Smooth muscle cell (in vitro differentiated cells): ENCODE measurements at regions not wholly inside any gene's neighbourhood (a gene's known extent, or its start where the extent isn't known, plus 50 kb on each side); places are given as distances from the start of the nearest gene placed in this dataset.

Experiments
- DNase-seq: peaks from one replicate; lab custom pipeline; 2025; ENCODE audit not compliant: unreplicated experiment; lab: John Stamatoyannopoulos, UW
- H2AFZ ChIP-seq: fragments of 200-600 bp; sonication (generic); 2 replicates; pipeline ENCODE4 v1.6.0; 2016; ENCODE audit warnings: antibody characterized with exemption, low read depth, mild to moderate bottlenecking
- H3F3A ChIP-seq: fragments of 200-600 bp; sonication (generic); 2 replicates; pipeline ENCODE4 v1.6.0; 2017; ENCODE audit warnings: antibody characterized with exemption, low read depth
- H3K27ac ChIP-seq: fragments of 200-600 bp; sonication (generic); 2 replicates; pipeline ENCODE4 v1.5.1; 2016; ENCODE audit warnings: low read depth, mild to moderate bottlenecking
- H3K27me3 ChIP-seq: fragments of 200-600 bp; sonication (generic); 2 replicates; pipeline ENCODE4 v1.6.1; 2016; ENCODE audit warnings: low read depth, mild to moderate bottlenecking
- H3K36me3 ChIP-seq: fragments of 200-600 bp; sonication (generic); 2 replicates; pipeline ENCODE4 v1.5.1; 2016; ENCODE audit warnings: low read depth
- H3K4me1 ChIP-seq: fragments of 200-600 bp; sonication (generic); 2 replicates; pipeline ENCODE4 v1.5.1; 2016; ENCODE audit warnings: low read depth
- H3K4me2 ChIP-seq: fragments of 200-600 bp; sonication (generic); 2 replicates; pipeline ENCODE4 v1.6.0; 2016; ENCODE audit warnings: mild to moderate bottlenecking
- H3K4me3 ChIP-seq: fragments of 200-600 bp; sonication (generic); 2 replicates; pipeline ENCODE4 v1.5.1; 2016; ENCODE audit warnings: mild to moderate bottlenecking
- H3K79me2 ChIP-seq: fragments of 200-600 bp; sonication (generic); 2 replicates; pipeline ENCODE4 v1.6.0; 2016; ENCODE audit warnings: low read depth, mild to moderate bottlenecking
- H3K9ac ChIP-seq: fragments of 200-600 bp; sonication (generic); 2 replicates; pipeline ENCODE4 v1.6.0; 2016; ENCODE audit warnings: low read depth
- H3K9me3 ChIP-seq: fragments of 200-600 bp; sonication (generic); replicated peaks from 2 replicates; pipeline ENCODE4 v1.5.1; 2016; ENCODE audit warnings: low read depth
- H4K20me1 ChIP-seq: fragments of 200-600 bp; sonication (generic); 2 replicates; pipeline ENCODE4 v1.6.0; 2016; ENCODE audit warnings: low read depth
- CTCF ChIP-seq: fragments of 200-600 bp; sonication (generic); IDR thresholded peaks from 2 replicates; pipeline ENCODE4 v1.5.1; 2017; ENCODE audit warnings: borderline replicate concordance, mild to moderate bottlenecking, antibody characterized with exemption; ENCODE audit not compliant: insufficient read depth, poor library complexity, severe bottlenecking
- WGBS: methylation state at CpG from one replicate; pipeline ENCODE4 v1.1.7; 2016; ENCODE audit warnings: low lambda C conversion rate; 5-methylcytosine and 5-hydroxymethylcytosine counted together

DNA sequence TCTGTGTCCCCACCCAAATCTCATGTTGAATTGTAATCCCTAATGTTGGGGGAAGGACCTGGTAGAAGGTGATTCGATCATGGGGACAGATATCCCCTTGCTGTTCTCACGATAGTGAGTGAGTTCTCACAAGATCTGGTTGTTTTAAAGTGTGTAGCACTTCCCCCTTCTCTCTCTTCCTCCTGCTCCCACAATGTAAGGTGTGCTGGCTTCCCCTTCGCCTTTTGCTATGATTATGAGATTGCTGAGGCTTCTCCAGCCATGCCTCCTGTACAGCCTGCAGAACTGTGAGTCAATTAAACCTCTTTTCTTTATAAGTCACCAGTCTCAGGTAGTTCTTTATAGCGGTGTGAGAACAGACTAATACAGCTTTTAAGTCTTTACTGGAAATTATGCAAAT lies 193.3 kb upstream of the RBBP8 start:
- no peak for TF ChIP-seq CTCF
- Histone ChIP-seq H4K20me1 (no peaks in the 10 kb centered on the region), H3F3A (no peaks in the 10 kb centered on the region), H3K4me1 (no peaks in the 10 kb centered on the region), H3K27me3 (no peaks in the 10 kb centered on the region), H3K9me3 (no peaks in the 10 kb centered on the region), H3K4me3 (no peak overlapping the region), H3K4me2 (no peak overlapping the region), H3K27ac (no peak overlapping the region), H3K79me2 (no peaks in the 10 kb centered on the region), H2AFZ (no peak overlapping the region), H3K36me3 (no peaks in the 10 kb centered on the region), H3K9ac (no peak overlapping the region)
- no peak for DNase-seq
- 78% methylated on average over 4 of the region's 4 CpGs for WGBS

DNA sequence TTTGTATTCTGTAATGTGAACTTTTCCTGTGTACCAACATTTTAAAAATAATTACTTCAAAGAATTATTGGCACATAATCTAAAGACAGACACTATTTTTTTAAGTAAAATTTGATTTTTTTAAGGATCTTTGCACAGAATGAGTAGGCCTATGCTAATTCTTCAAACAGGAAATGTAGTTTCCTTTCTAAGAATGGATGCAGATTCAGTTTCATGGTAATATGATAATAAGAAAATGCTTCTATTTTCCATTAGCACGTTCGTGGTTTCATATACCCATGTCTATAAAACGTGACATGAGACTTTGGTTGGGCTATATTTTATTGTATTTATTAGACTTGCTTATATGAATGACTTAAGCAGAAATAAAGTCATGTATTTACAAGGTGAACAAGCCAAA lies 191.8 kb upstream of the RBBP8 start:
- H3K4me1 ChIP-seq = no peaks in the 10 kb centered on the region
- no peak overlapping the region for H2AFZ ChIP-seq
- no peaks in the 10 kb centered on the region for H3K9me3 ChIP-seq
- H3K36me3 ChIP-seq = no peaks in the 10 kb centered on the region
- no peak overlapping the region for H3K9ac ChIP-seq
- H4K20me1 ChIP-seq = no peaks in the 10 kb centered on the region
- 95% methylated on average over 3 of the region's 3 CpGs for WGBS
- no peak overlapping the region for H3K27ac ChIP-seq
- H3K4me3 ChIP-seq = no peak overlapping the region
- H3F3A ChIP-seq = no peaks in the 10 kb centered on the region
- TF ChIP-seq CTCF = no peak
- H3K79me2 ChIP-seq = no peaks in the 10 kb centered on the region
- no peaks in the 10 kb centered on the region for H3K27me3 ChIP-seq
- no peak overlapping the region for H3K4me2 ChIP-seq
- DNase-seq = no peak

DNA sequence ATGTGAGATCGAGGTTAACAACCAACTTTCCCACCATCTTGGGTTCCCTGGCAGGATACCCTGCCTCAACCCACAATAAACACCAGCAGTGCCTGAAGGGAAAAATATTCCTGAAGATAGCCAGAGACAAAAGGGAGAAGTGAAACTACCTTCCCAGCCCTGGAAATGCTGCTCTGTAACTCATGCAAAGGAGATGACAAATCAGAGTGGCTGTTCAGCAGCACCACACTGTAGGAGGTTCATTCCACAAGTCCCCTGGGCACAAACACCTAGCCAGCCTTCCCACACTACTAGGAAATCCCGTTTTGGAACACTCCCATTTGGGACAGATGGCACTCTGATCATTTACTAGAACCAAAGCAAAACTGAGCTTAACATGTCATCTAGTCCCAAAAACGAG lies 190.7 kb upstream of the RBBP8 start:
- Histone ChIP-seq H3F3A (no peaks in the 10 kb centered on the region), H3K27me3 (no peaks in the 10 kb centered on the region), H3K36me3 (no peaks in the 10 kb centered on the region), H3K79me2 (no peaks in the 10 kb centered on the region), H3K4me1 (no peaks in the 10 kb centered on the region), H3K4me2 (no peak overlapping the region), H3K27ac (no peak overlapping the region), H4K20me1 (no peaks in the 10 kb centered on the region), H3K4me3 (no peak overlapping the region), H2AFZ (no peak overlapping the region), H3K9ac (no peak overlapping the region), H3K9me3 (no peaks in the 10 kb centered on the region)
- WGBS = 67% methylated on average over 3 of the region's 3 CpGs
- no peak for DNase-seq
- TF ChIP-seq CTCF = no peak

DNA sequence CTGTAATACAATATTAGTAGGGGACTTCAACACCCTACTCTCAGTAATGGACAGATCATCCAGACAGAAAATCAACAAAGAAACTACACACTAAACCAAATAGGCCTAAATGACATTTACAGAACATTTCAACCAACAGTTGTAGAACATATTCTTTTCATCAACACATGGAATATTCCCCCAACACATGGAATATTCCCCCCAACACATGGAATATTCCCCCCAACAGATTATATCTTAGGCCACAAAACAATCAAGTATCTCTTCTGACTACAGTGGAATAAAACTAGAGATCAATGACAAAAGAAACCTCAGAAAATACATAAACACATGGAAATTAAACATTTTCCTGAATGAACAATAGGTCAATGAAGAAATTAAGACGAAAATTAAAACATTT lies 187.2 kb upstream of the RBBP8 start:
- H3K36me3 ChIP-seq = no peaks in the 10 kb centered on the region
- no peaks in the 10 kb centered on the region for H4K20me1 ChIP-seq
- DNase-seq = no peak
- no peaks in the 10 kb centered on the region for H3K27me3 ChIP-seq
- no peaks in the 10 kb centered on the region for H3K9me3 ChIP-seq
- no peaks in the 10 kb centered on the region for H3K4me1 ChIP-seq
- no peak overlapping the region for H3K4me2 ChIP-seq
- no peak overlapping the region for H3K9ac ChIP-seq
- H3K4me3 ChIP-seq = no peak overlapping the region
- no peak for TF ChIP-seq CTCF
- H2AFZ ChIP-seq = no peak overlapping the region
- no peak overlapping the region for H3K27ac ChIP-seq
- H3F3A ChIP-seq = no peaks in the 10 kb centered on the region
- no peaks in the 10 kb centered on the region for H3K79me2 ChIP-seq
- 64% methylated on average over 1 of the region's 1 CpG for WGBS
